ENCODE measurements at regions not wholly inside any gene's neighbourhood (a gene's known extent, or its start where the extent isn't known, plus 50 kb on each side); places are given as distances from the start of the nearest gene placed in this dataset.
"Not testable (repeated sequence)": the region's sequence is repeated elsewhere in the genome, so short reads cannot be mapped to it uniquely, and the experiment has no call there.

DNA sequence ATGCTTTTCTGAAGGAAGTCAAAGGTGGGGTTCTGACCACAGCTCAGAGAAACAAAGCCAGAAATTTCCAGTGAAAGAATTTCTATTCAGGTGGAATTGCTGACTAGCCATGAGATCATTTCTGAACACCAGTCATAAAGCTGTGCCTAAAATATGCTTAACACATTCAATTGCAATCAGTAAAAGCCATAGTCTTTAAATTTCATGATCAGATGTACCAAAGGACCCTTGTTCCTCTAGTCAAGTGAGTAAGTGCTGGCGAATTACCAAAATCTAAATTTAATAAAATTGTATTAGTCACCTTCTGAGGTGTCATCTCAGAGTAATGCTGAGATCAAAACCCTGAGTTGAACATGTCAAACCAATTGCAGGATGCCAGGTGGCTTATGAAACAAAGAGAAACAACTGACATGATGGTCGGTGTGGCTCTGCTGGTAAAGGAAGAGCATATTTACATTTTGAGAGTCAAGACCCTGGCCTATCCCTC is 334.2 kb upstream of the CCNH start:
- DNase-seq (ENCODE audit: low spot score): no peak

DNA sequence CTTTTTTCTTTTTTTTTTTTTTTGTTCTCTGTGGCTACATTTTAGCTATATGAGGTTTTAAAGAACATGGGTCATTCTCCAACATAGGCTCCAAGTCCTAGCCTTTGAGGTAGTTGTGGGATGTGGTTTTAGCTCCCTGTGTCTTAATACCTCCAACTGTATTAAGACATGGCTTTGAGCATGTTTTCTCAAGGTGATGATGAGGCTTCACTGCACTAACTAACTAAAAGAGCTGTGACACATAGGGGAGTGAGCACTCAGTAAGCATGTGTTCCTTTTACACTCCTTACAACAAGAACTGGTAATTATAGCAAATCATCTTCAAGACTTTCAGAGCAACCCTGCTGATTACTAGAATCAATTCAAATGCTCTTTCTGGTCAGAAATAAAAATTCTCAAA is 333.6 kb upstream of the CCNH start:
- no peak for DNase-seq (ENCODE audit: low spot score)

DNA sequence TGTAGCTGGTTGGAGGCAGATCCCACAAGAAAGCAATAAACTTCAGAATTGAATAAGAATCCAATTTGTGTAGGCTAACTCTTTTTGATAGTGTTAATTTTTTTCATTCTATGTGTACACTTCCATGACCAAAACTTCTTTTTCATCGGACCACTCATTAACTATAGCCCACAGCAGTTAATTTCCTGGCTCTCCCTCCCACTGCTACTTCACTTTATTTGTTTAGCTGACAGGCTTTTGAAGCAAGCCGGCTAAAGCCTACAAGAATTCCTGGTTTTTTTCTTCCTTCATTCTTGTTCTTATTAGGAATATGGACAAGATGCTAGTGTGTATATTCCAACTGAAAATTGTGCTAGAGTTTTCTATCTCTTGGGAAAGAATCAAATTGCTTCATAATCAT is 329.2 kb upstream of the CCNH start:
- no peak for DNase-seq (ENCODE audit: low spot score)

DNA sequence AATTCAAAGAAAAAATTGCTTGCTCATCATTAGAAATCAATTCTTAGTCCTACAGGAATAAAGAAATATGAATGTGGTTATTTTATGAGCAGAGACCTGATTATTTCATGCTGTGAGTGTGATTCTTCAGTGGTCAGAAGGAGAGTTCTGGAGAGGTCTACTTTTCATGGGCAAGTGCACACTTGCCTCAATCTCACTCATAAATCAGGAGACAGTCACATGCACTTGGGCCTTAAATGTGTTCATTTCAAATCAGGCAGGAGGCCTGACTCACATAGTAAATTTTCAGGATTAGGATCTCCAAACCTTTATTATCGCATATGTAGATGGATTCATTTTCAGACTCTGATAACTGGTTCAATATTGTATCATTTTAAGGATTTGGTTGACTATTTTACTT is 323.2 kb upstream of the CCNH start:
- no peak for DNase-seq (ENCODE audit: low spot score)

DNA sequence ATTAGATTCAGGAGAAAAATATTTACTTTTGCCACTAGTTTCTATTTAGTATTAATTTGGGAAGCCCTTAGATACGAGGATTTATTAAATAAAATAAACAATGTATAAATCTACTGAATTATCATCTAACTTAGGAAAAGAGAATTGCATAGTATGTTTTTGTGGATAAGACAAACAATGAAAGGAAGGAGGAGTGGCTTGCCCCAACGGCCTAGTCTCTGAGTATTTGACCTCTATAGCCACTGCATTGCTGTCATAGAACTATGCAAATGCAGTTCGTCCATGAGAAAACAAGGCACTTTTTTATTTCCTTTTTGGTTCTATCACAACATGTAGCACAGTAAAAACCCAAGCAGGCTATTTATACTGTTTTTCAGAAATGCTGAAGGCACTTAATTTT is 321.2 kb upstream of the CCNH start:
- DNase-seq (ENCODE audit: low spot score): no peak

DNA sequence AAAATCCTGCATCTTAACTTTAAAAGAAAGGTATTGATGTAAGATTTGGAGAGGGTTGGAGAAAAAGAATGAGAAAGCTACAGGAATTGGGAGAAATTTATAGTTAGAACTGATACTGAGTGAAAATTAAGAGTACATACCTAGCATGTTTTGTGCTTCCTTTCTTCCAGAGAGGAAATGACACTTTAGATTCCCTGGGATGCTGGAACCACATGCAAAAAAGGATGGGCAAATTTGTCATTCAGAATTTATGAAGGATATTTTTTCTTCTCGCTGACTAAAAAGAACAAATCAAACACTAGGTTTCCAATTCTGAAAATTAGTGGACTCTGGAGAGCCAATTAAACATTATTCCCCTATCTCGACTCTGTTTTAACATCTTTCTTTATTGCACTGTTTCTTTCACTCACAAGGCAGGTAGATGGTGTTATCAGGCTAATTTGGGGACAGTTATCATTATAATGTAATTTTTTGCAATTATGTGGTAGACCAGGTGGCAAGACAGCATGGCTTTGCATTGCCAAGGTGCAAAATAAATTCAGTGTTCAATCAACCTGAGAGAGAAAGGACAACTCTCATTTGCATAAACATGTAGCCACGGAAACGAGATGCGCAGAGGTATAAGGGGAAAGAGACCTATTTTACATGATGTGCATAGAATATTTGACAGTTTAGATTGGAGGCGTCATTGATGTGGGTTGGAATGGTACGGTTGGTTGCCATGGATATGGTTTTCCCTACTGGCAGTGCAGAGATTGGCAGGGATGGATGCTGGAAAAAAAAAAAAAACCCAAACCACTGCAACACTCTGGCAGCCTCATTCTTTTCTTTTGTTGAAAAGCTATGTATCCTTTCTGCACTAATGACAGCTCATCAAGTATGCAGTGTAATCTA is 320.4 kb upstream of the CCNH start:
- no peak for DNase-seq (ENCODE audit: low spot score)

DNA sequence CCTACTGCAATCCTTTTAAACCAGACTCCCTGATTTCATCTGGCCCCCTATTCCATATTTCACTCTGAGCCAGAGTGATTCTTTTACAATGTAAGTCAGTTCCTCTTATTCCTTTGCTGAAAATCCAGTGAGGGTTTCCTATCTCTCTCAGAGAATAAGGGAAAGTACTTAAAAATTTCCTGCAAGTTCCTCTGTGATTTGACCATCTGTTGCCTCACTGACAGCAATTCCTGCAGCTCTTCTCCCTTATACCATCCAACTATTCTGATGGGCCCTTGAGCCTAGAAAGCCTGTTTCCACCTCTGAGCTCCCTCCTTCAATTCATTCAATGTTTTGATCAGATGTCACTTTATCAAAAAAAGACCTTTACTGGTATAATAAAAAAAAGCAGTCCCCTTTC is 317.1 kb upstream of the CCNH start:
- DNase-seq (ENCODE audit: low spot score): no peak

DNA sequence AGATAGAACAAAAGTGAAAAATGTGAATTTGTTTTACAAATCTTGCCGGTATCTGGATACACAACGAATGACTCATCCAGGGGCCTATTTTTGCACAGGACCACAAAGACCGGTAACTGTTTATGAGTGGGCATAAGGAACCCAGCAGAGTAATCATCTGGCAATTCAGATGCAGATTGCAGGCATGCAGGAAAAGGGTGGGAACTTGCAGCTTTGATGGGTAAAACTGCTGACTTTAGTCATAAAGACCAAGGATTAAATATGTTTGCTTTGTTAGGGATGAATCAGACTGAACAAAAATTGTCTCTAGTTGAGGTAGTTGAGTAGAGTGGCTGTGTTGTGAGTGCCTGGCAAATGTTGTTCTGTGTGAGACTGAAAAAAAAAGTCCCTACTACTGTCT is 309.6 kb upstream of the CCNH start:
- no peak for DNase-seq (ENCODE audit: low spot score)

DNA sequence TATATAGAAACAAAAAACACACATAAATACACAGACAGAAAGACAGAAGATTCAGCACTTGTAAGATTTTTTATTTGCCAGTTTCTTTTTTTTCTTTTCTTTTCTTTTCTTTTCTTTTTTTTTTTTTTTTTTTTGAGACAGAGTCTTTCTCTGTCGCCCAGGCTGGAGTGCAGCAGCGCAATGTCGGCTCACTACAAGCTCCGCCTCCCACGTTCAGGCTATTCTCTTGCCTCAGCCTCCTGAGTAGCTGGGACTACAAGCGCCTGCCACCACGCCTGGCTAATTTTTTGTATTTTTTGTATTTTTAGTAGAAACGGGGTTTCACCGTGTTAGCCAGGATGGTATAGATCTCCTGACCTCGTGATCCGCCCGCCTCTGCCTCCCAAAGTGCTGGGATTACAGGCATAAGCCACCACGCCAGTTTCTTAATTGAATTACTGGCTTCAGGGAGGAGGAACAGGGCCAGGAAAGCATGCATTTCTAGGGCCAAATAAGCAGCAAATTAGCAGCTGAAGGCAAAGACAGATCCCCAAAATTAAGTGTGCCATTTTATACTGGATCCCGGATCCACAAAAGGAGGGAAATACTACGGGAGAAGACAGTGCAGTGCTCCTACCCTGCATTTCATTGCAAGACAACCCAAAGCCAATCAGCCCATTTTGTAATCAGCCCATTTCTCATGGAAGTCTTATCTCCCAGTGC is 305.6 kb upstream of the CCNH start:
- DNase-seq (ENCODE audit: low spot score): not testable (repeated sequence)

DNA sequence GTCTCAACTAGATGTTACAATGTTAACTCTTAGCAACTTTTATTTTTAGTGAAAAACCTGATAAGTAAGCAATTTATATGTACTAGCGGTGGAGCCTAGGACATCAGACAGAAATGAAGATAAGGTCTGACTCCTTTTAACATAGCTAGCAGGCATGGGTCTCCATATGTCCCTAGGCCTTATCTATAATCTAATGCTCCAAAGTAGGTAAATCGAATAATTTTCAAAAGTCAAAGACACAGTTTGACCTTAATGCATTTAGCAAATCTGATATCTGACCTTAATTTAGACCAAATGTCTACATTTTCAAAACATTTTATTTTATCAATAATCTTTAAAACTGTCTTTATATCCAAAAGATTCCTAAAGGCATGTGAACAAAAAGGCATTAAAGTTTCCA is 305.0 kb upstream of the CCNH start:
- no peak for DNase-seq (ENCODE audit: low spot score)

DNA sequence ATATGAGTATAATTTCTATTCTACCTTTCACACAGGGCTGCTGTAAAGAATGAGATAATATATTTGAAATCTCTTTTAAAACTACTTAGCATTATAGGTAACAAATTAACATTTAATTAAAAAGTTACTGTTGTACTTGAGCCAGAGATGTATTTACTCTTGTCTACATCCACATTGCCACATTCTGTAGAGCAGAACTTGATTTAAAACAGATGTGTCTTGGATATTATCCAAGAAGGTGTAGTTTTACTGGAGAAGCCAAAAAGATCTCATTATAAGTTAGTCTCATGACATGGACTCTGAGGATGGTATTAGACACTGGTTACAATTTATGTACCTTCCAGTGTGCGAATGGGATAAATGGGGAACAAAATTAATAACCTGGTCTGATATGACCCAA is 293.1 kb upstream of the CCNH start:
- no peak for DNase-seq (ENCODE audit: low spot score)

DNA sequence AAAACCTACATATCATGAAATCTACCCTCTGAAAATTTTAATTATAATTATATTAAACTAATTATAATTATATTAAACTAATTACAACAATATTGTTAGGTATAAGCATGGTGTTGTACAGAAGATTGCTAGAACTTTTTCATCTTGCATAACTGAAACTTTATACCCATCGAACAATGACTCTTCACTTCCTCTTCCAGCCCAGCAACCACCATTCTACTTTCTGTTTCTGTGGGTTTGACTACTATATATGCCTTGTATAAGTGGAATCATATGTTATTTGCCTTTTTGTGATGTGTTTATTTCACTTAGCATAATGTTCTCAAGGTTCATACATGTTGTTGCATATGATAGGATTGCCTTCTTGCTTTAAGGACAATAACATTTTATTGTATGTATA is 274.2 kb upstream of the CCNH start:
- no peak for DNase-seq (ENCODE audit: low spot score)

DNA sequence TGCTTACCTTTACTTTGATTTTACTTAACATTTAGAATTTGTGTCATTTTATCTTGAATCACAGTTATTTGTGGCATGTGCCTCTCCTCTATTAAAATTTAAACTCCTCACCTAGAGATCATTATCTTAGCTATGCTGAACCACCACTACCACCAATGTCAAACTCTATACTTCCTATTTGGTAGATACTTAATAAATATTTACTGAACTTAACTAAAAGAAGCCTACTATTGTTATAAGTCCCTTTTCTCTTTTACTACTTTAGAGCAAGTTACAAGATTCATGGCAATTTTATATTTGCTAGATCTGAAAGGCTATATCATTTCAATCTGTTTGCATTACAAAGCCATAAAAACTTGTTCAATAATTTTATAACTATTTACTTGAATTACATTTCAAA is 273.3 kb upstream of the CCNH start:
- DNase-seq (ENCODE audit: low spot score): no peak

DNA sequence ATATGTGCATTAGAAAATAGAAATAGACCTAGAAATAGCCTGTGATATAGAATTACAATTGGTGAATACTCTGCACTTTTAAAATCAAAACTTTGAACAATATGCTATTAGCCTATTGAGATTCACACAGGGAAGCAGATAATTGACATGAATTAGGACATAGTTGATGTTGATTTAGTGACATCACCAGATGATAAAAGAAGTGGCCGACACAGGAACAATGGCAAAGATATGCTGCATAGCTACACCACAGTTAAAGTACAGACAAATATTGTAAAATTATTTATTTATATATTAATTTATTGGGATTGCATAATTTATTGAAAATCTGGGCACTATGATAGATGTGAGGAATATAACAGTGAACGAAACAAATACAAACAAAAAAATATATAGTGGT is 261.5 kb upstream of the CCNH start:
- DNase-seq (ENCODE audit: low spot score): no peak

DNA sequence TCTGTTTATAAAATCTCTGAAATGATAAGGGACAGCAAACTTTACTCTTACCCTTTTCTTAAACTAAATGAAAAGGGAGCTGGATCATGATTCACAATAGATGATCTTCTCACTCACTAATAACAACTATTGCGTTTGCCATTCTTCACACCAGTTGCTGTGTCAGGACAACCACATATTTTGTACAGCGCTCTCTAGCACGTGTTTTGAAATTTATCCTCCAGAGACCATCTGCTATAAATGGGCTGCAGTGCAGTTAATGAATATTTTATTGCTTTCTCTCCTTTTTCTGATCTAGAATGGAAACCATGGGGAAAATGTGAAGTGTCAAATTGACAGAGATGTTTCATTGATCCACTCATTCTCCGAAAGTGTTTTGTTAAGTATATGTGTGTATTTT is 258.4 kb upstream of the CCNH start:
- DNase-seq (ENCODE audit: low spot score): no peak

DNA sequence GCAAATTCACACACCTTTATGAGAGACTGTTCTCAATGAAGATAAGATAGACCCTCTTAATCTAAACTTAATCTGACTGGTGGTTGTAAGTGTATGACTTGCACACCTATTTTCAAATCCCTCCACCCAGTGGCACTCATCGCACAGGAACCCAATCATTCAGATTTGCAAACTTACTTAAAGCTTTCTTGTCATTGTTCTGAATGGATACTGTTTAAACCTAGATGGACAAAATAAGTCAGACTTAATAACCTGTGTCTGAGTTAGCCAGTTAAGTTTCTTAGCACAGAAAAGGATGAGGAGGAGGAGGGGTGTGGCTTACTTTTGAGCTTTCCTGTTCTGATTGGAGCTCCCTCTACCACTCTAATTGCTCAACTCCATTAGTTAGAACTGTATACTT is 252.4 kb upstream of the CCNH start:
- DNase-seq (ENCODE audit: low spot score): no peak

DNA sequence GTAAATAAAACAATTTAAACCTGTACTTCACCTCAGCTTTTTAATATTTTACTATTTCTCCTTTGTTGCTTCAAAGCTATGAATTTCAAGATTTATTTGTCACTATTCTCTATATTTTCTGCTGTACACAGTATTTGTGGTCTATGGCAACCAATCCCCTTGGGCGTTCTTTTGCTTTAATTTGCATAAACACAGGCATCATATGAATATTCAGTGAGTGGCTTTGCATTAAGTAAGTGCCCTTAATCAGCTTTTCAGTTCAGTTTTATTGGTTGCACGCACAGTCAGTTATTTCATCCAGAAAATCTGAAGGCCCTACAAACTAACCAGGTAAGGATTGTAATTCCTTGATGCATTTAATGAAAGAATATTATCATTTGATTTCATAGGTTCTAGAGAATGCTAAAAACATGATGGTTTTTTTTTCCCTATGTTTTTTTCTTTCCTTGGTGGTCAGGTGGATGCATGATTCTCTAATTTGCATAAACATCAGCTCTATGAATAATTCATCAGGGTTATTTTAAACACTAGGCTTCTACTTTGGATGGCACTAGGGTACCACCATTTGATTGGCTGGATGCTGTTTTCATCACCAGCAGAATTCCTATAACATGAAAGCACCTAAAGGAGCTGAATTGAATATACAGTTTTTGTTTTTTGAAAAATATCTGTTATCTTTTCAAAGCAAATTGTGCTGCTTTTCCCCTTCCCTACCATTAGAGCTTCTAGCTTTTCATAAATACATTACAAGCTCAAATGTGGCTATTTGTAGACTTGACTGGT is 249.2 kb upstream of the CCNH start:
- no peak for DNase-seq (ENCODE audit: low spot score)

DNA sequence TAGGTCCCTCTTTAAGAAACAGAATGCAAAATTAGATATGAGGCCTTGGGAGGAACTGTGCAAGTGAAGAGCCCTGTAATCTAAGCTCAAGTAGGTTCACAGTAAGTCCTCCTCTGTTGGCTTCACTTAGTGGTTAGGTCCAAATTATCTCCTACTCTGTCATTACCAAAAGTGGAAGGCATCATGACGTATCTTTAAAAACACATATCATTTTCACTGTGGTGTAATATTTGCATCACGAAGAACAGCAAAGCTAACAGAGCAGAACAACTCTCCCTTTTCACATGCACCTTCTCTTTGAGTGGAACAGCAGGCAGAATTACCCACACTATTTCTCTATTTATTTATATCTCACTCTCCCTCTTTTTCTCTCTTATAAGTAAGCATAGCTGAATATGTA is 240.5 kb upstream of the CCNH start:
- no peak for DNase-seq (ENCODE audit: low spot score)

DNA sequence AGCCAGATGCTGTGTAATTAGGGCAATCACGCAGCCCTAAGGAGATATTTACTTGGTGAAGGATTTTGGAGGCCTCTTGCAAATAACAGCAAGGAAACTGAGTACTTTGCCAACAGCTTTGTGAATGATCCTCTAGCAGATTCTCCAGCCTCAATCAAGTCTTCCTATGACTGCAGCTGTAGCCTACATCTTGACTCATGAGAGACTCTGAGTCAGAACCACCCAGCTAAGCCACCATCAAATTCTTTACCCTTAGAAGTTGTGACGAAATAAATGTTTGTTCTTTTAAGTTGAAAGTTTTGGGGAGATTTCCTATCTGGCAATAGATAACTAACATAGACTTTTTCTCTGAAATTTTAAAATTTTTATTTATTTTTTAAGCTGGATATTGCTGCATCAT is 237.6 kb upstream of the CCNH start:
- DNase-seq (ENCODE audit: low spot score): no peak

DNA sequence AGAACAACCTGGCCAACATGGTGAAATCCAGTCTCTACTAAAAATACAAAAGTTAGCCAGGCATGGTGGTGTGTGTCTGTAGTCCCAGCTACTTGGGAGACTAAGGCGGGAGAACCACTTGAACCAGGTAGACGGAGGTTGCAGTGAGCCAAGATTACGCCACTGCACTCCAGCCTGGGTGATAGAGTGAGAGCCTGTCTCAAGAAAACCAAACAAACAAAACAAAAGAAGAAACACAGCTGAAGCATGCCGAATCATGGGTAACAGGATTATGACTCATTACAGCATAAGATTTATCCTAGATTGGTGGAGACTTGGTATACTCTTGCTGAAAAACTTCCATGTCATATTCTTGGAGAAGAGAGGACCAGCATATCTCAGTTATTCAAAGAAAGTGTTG is 236.7 kb upstream of the CCNH start:
- DNase-seq (ENCODE audit: low spot score): no peak

DNA sequence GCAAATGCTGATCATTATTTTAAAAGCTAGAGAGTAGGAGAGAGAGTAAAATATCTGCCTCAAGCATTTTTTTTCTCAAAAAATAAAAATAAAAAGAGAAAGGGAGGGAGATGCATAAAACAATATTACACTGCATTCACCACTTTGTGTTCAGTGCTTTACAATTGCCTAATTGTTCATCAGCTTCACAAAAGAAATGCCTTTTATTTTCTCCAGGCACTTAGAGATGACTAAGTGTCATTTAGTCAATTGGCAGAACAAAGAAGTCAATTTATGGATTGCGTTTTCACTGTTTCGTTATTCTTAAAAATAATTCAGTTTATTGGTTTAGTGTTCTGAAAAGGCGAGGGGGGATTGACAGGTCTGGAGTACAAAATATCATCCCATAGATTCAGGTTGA is 232.5 kb upstream of the CCNH start:
- no peak for DNase-seq (ENCODE audit: low spot score)

DNA sequence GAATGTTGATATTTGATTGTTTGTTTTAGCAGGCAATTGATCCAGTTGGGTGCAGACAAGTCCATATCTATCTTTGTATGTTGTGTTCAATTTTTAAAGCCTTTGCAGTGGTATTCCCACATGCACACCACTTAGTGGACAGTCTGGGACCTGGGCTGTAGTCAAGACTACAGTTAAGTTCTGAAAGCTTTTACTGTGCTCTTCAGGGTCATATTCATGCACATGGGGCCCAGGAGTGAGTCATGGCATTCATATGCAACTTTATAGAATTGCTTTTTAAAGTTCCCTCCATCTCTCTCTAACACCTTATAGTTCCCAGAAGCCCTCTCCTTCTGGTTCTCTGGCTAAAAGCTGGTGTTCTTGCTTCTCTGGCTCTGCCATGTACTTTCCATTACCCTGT is 228.2 kb upstream of the CCNH start:
- DNase-seq (ENCODE audit: low spot score): no peak

DNA sequence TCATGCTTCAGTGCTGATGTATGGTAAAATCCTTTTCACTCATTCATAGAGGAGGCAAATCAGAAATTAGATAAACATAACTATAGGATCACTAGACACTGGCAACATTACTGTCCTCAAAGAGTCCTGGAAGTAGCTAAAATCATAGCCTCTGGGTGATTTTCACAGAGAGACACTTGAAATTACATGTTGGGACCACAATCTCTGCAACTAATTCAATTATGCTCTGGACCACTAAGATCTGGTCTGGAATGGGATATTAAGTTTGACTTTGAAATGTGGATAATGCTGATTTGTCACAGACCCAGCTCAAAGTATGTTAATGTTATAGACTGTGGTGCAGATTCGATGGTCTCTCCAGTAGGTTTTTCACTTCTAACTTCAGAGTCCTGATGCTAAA is 214.6 kb upstream of the CCNH start:
- DNase-seq (ENCODE audit: low spot score): no peak
